ENCODE measurements at regions not wholly inside any gene's neighbourhood (a gene's known extent, or its start where the extent isn't known, plus 50 kb on each side); places are given as distances from the start of the nearest gene placed in this dataset.
"Not testable (repeated sequence)": the region's sequence is repeated elsewhere in the genome, so short reads cannot be mapped to it uniquely, and the experiment has no call there.

- peak overlapping the region in 1 of 7 donors; percentile 24 for H3K27ac Mint-ChIP-seq
- Histone ChIP-seq H3K36me3 (ENCODE audit: insufficient read depth, low read length) (no peaks in the 10 kb centered on the region), H3K4me1 (ENCODE audit: insufficient read depth, low read length) (no peaks in the 10 kb centered on the region), H3K27ac (ENCODE audit: low read depth, low read length) (no peak overlapping the region), H3K9me3 (ENCODE audit: control insufficient read depth in 1 of 2, low read length in 2 of 2) (no peaks in the 10 kb centered on the region), H3K27me3 (ENCODE audit: insufficient read depth, low read length) (no peaks in the 10 kb centered on the region), H3K4me3 (ENCODE audit: low read length in 2 of 2) (no peak overlapping the region)
- ChIA-PET POLR2A (ENCODE audit: partially characterized antibody) (no interaction called here), CTCF (ENCODE audit: partially characterized antibody) (no interaction called here)
- H3K9me3 Mint-ChIP-seq, result peaks cover 0 to 3% (median 0%) of the 10 kb centered on the region in 8 donors
- no peaks in the 10 kb centered on the region for H3K4me1 Mint-ChIP-seq
- intact Hi-C loops (cut with micrococcal nuclease), result no loop called here
- DNase-seq, result no peak
- no peaks in the 10 kb centered on the region for H3K36me3 Mint-ChIP-seq
- no peak overlapping the region for H3K4me3 Mint-ChIP-seq
- H3K27me3 Mint-ChIP-seq, result peaks cover 0 to 2% of the 10 kb centered on the region in 2 donors
Observed at GRCh38 chr9:84070590-84070989, 90.0 kb downstream of the RMI1 start.

- ChIA-PET POLR2A (ENCODE audit: partially characterized antibody) (no interaction called here), CTCF (ENCODE audit: partially characterized antibody) (no interaction called here)
- H3K9me3 Mint-ChIP-seq, result peaks cover 0 to 4% (median 0%) of the 10 kb centered on the region in 8 donors
- H3K27ac Mint-ChIP-seq, result no peak overlapping the region
- Histone ChIP-seq H3K4me3 (ENCODE audit: low read length in 2 of 2) (no peak overlapping the region), H3K4me1 (ENCODE audit: insufficient read depth, low read length) (no peaks in the 10 kb centered on the region), H3K36me3 (ENCODE audit: insufficient read depth, low read length) (no peaks in the 10 kb centered on the region), H3K27ac (ENCODE audit: low read depth, low read length) (no peak overlapping the region), H3K27me3 (ENCODE audit: insufficient read depth, low read length) (no peaks in the 10 kb centered on the region), H3K9me3 (ENCODE audit: control insufficient read depth in 1 of 2, low read length in 2 of 2) (no peaks in the 10 kb centered on the region)
- DNase-seq, result no peak
- intact Hi-C loops (cut with micrococcal nuclease), result no loop called here
- no peak overlapping the region for H3K4me3 Mint-ChIP-seq
- no peaks in the 10 kb centered on the region for H3K36me3 Mint-ChIP-seq
- H3K27me3 Mint-ChIP-seq, result no peaks in the 10 kb centered on the region
- H3K4me1 Mint-ChIP-seq, result no peaks in the 10 kb centered on the region
Observed at GRCh38 chr9:84072621-84073180, 92.1 kb downstream of the RMI1 start.

- Mint-ChIP-seq H3K9me3 (peaks cover 0 to 7% (median 0%) of the 10 kb centered on the region in 8 donors), H3K4me3 (no peak overlapping the region), H3K27me3 (peaks cover 1 to 3% of the 10 kb centered on the region in 2 donors), H3K27ac (no peak overlapping the region), H3K36me3 (no peaks in the 10 kb centered on the region), H3K4me1 (no peaks in the 10 kb centered on the region)
- Histone ChIP-seq H3K36me3 (ENCODE audit: insufficient read depth, low read length) (no peaks in the 10 kb centered on the region), H3K9me3 (ENCODE audit: control insufficient read depth in 1 of 2, low read length in 2 of 2) (no peaks in the 10 kb centered on the region), H3K27me3 (ENCODE audit: insufficient read depth, low read length) (no peaks in the 10 kb centered on the region), H3K4me1 (ENCODE audit: insufficient read depth, low read length) (no peaks in the 10 kb centered on the region), H3K4me3 (ENCODE audit: low read length in 2 of 2) (no peak overlapping the region), H3K27ac (ENCODE audit: low read depth, low read length) (no peak overlapping the region)
- POLR2A ChIA-PET (ENCODE audit: partially characterized antibody), result no interaction called here
- intact Hi-C loops (cut with micrococcal nuclease), result no loop called here
- CTCF ChIA-PET (ENCODE audit: partially characterized antibody), result no interaction called here
- no peak for DNase-seq
Observed at GRCh38 chr9:84075004-84075403, 94.4 kb downstream of the RMI1 start.

GRCh38 chr9:84076384-84076783, 95.8 kb downstream of the RMI1 start:
- DNase-seq, result no peak
- H3K27ac Mint-ChIP-seq, result no peak overlapping the region
- no peaks in the 10 kb centered on the region for H3K9me3 ChIP-seq (ENCODE audit: control insufficient read depth in 1 of 2, low read length in 2 of 2)
- H3K36me3 Mint-ChIP-seq, result no peaks in the 10 kb centered on the region
- POLR2A ChIA-PET (ENCODE audit: partially characterized antibody), result no interaction called here
- intact Hi-C loops (cut with micrococcal nuclease), result no loop called here
- peaks cover 0 to 7% (median 0%) of the 10 kb centered on the region in 8 donors for H3K9me3 Mint-ChIP-seq
- H3K4me3 ChIP-seq (ENCODE audit: low read length in 2 of 2), result no peak overlapping the region
- H3K27me3 ChIP-seq (ENCODE audit: insufficient read depth, low read length), result no peaks in the 10 kb centered on the region
- H3K36me3 ChIP-seq (ENCODE audit: insufficient read depth, low read length), result no peaks in the 10 kb centered on the region
- peaks cover 2 to 9% of the 10 kb centered on the region in 2 donors for H3K27me3 Mint-ChIP-seq
- no peaks in the 10 kb centered on the region for H3K4me1 ChIP-seq (ENCODE audit: insufficient read depth, low read length)
- H3K4me1 Mint-ChIP-seq, result no peaks in the 10 kb centered on the region
- CTCF ChIA-PET (ENCODE audit: partially characterized antibody), result no interaction called here
- no peak overlapping the region for H3K4me3 Mint-ChIP-seq
- no peak overlapping the region for H3K27ac ChIP-seq (ENCODE audit: low read depth, low read length)

- H3K4me3 Mint-ChIP-seq; intact Hi-C loops (cut with micrococcal nuclease); H3K36me3 Mint-ChIP-seq; H3K4me1 ChIP-seq (ENCODE audit: insufficient read depth, low read length); H3K36me3 ChIP-seq (ENCODE audit: insufficient read depth, low read length); H3K27ac ChIP-seq (ENCODE audit: low read depth, low read length); H3K9me3 ChIP-seq (ENCODE audit: control insufficient read depth in 1 of 2, low read length in 2 of 2); POLR2A ChIA-PET (ENCODE audit: partially characterized antibody); H3K27me3 ChIP-seq (ENCODE audit: insufficient read depth, low read length); DNase-seq; H3K4me1 Mint-ChIP-seq; H3K9me3 Mint-ChIP-seq; H3K4me3 ChIP-seq (ENCODE audit: low read length in 2 of 2); H3K27ac Mint-ChIP-seq; CTCF ChIA-PET (ENCODE audit: partially characterized antibody): not testable (repeated sequence)
- peaks cover 4 to 11% of the 10 kb centered on the region in 2 donors for H3K27me3 Mint-ChIP-seq
Observed at GRCh38 chr9:84077816-84078215, 97.2 kb downstream of the RMI1 start.

- ChIA-PET POLR2A (ENCODE audit: partially characterized antibody) (no interaction called here), CTCF (ENCODE audit: partially characterized antibody) (no interaction called here)
- H3K36me3 Mint-ChIP-seq, result no peaks in the 10 kb centered on the region
- H3K27me3 Mint-ChIP-seq, result peaks cover 6 to 11% of the 10 kb centered on the region in 2 donors
- no peak overlapping the region for H3K4me3 Mint-ChIP-seq
- Histone ChIP-seq H3K4me3 (ENCODE audit: low read length in 2 of 2) (no peak overlapping the region), H3K9me3 (ENCODE audit: control insufficient read depth in 1 of 2, low read length in 2 of 2) (no peaks in the 10 kb centered on the region), H3K4me1 (ENCODE audit: insufficient read depth, low read length) (no peaks in the 10 kb centered on the region), H3K36me3 (ENCODE audit: insufficient read depth, low read length) (no peaks in the 10 kb centered on the region), H3K27me3 (ENCODE audit: insufficient read depth, low read length) (no peaks in the 10 kb centered on the region), H3K27ac (ENCODE audit: low read depth, low read length) (no peak overlapping the region)
- DNase-seq, result no peak
- intact Hi-C loops (cut with micrococcal nuclease), result loop anchor here (10.0 kb wide), 1 partner anchor 235 kb away; no protein-coding TSS in a partner anchor
- H3K4me1 Mint-ChIP-seq, result no peaks in the 10 kb centered on the region
- H3K9me3 Mint-ChIP-seq, result peaks cover 0 to 7% (median 0%) of the 10 kb centered on the region in 8 donors
- H3K27ac Mint-ChIP-seq, result no peak overlapping the region
Observed at GRCh38 chr9:84079994-84080393, 99.4 kb downstream of the RMI1 start.

GRCh38 chr9:84101964-84102632, 121.5 kb downstream of the RMI1 start:
- H3K36me3 ChIP-seq (ENCODE audit: insufficient read depth, low read length), result no peaks in the 10 kb centered on the region
- no peak for DNase-seq
- H3K4me1 ChIP-seq (ENCODE audit: insufficient read depth, low read length), result no peaks in the 10 kb centered on the region
- POLR2A ChIA-PET (ENCODE audit: partially characterized antibody), result no interaction called here
- no peaks in the 10 kb centered on the region for H3K9me3 ChIP-seq (ENCODE audit: control insufficient read depth in 1 of 2, low read length in 2 of 2)
- intact Hi-C loops (cut with micrococcal nuclease), result no loop called here
- H3K27me3 ChIP-seq (ENCODE audit: insufficient read depth, low read length), result no peaks in the 10 kb centered on the region
- peaks cover 13 to 20% of the 10 kb centered on the region in 2 donors for H3K27me3 Mint-ChIP-seq
- no peak overlapping the region for H3K4me3 ChIP-seq (ENCODE audit: low read length in 2 of 2)
- H3K4me1 Mint-ChIP-seq, result peaks cover 6 to 13% (median 9%) of the 10 kb centered on the region in 4 donors
- H3K27ac Mint-ChIP-seq, result no peak overlapping the region
- peak overlapping the region in 1 of 8 donors; percentile 46 for H3K4me3 Mint-ChIP-seq
- CTCF ChIA-PET (ENCODE audit: partially characterized antibody), result no interaction called here
- H3K36me3 Mint-ChIP-seq, result no peaks in the 10 kb centered on the region
- no peak overlapping the region for H3K27ac ChIP-seq (ENCODE audit: low read depth, low read length)
- H3K9me3 Mint-ChIP-seq, result peaks cover 0 to 9% (median 4%) of the 10 kb centered on the region in 8 donors
